Hepatocyte (in vitro differentiated cells): ENCODE measurements at regions not wholly inside any gene's neighbourhood (a gene's known extent, or its start where the extent isn't known, plus 50 kb on each side); places are given as distances from the start of the nearest gene placed in this dataset.

Experiments
- CTCF ChIP-seq: fragments of 200-600 bp; sonication (generic); IDR thresholded peaks from 2 replicates; pipeline ENCODE4 v1.5.1; 2016; ENCODE audit warnings: antibody characterized with exemption, mild to moderate bottlenecking; ENCODE audit not compliant: poor library complexity
- EZH2 ChIP-seq: fragments of 200-600 bp; sonication (generic); IDR thresholded peaks from 2 replicates; pipeline ENCODE4 v1.6.1; 2016; ENCODE audit warnings: antibody characterized with exemption, mild to moderate bottlenecking, borderline replicate concordance
- EZH2phosphoT487 ChIP-seq: fragments of 200-600 bp; sonication (generic); IDR thresholded peaks from one replicate; pipeline ENCODE4 v1.6.1; 2018; ENCODE audit warnings: antibody characterized with exemption, mild to moderate bottlenecking, low read depth, moderate library complexity; ENCODE audit not compliant: unreplicated experiment, severe bottlenecking

GRCh38 chr12:92337128-92337527 lies 191.5 kb upstream of the BTG1 start:
- TF ChIP-seq CTCF (no peak), EZH2 (no peak), EZH2phosphoT487 (no peak)
